Endothelial cell of umbilical vein (primary cell): ENCODE measurements at regions not wholly inside any gene's neighbourhood (a gene's known extent, or its start where the extent isn't known, plus 50 kb on each side); places are given as distances from the start of the nearest gene placed in this dataset.

Experiments
- BruUV-seq: library from RNA; stranded (reverse); fragments of 400-500 nt; replicated peaks from 2 replicates; lab custom pipeline; 2021; lab: Mats Ljungman, UMichigan
- CTCF ChIA-PET: fragments of 300-600, 350-600 bp; sonication (Branson Sonifier 250); formaldehyde crosslinking; loops from one replicate; lab custom pipeline; 2021; ENCODE audit warnings: antibody characterized with exemption, inconsistent platforms; lab: Charles Lee
- POLR2A ChIA-PET: fragments of 300-600, 350-600 bp; sonication (Branson Sonifier 250); formaldehyde crosslinking; loops from one replicate; lab custom pipeline; 2021; ENCODE audit warnings: antibody characterized with exemption, inconsistent platforms; lab: Charles Lee
- DNase-seq: peaks from one replicate; pipeline ENCODE4 v3.0.0-alpha.2; 2011; ENCODE audit warnings: low read depth, low spot score
- FAIRE-seq: peaks from 2 replicates; lab custom pipeline; 2011; peaks lifted over from hg19 to GRCh38; lab: Jason Lieb, UNC
- H2AFZ ChIP-seq: 2 replicates; pipeline ENCODE4 v1.6.0; 2012; ENCODE audit warnings: low read depth, low read length, control low read depth, inconsistent platforms
- H3K27ac ChIP-seq: 2 replicates; pipeline ENCODE4 v1.5.1; 2011; ENCODE audit warnings: low read depth, mild to moderate bottlenecking, control low read depth, low read length, moderate library complexity; ENCODE audit not compliant: insufficient read depth
- H3K27me3 ChIP-seq, 2 experiments: 2 replicates each; pipeline versions ENCODE4 v1.6.0 to v1.6.1; 2011; ENCODE audit warnings: low read length in 2 of 2, mixed read lengths in 1 of 2; ENCODE audit not compliant: control insufficient read depth in 2 of 2, insufficient read depth in 2 of 2
- H3K36me3 ChIP-seq, 2 experiments: 2 replicates in 1 of 2; 3 replicates in 1 of 2; pipeline ENCODE4 v1.5.1; 2011; ENCODE audit warnings: low read length in 2 of 2, mild to moderate bottlenecking in 1 of 2, moderate library complexity in 1 of 2; ENCODE audit not compliant: control insufficient read depth in 2 of 2, insufficient read depth in 2 of 2; ENCODE audit errors: extremely low read depth in 1 of 2
- H3K4me1 ChIP-seq: 3 replicates; pipeline ENCODE4 v1.5.1; 2011; ENCODE audit warnings: mild to moderate bottlenecking, low read length; ENCODE audit not compliant: control insufficient read depth, insufficient read depth; ENCODE audit errors: extremely low read depth
- H3K4me2 ChIP-seq: 2 replicates; pipeline ENCODE4 v1.6.1; 2011; ENCODE audit warnings: low read length, control low read depth, mixed read lengths; ENCODE audit not compliant: insufficient read depth
- H3K4me3 ChIP-seq, 3 experiments: fragments of 200-600 bp in 1 of 3; sonication (generic), shearing (Covaris generic) in 1 of 3; replicated peaks in 1 of 3; 2 replicates each; pipeline ENCODE4 v1.5.1; 2011 to 2016; ENCODE audit warnings: control low read depth in 3 of 3, low read length in 3 of 3, mild to moderate bottlenecking in 2 of 3, inconsistent platforms in 1 of 3, low read depth in 1 of 3, moderate library complexity in 1 of 3; ENCODE audit not compliant: insufficient read depth in 1 of 3
- H3K79me2 ChIP-seq: 2 replicates; pipeline ENCODE4 v1.6.0; 2012; ENCODE audit warnings: low read length, inconsistent platforms; ENCODE audit not compliant: control insufficient read depth, insufficient read depth
- H3K9ac ChIP-seq: replicated peaks from 2 replicates; pipeline ENCODE3; 2011; ENCODE audit warnings: low read length, control low read depth; ENCODE audit not compliant: insufficient read depth; ENCODE audit errors: extremely low read depth
- H3K9me1 ChIP-seq: replicated peaks from 3 replicates; pipeline ENCODE4 v1.6.0; 2011; ENCODE audit warnings: mild to moderate bottlenecking, low read length; ENCODE audit not compliant: control insufficient read depth, insufficient read depth; ENCODE audit errors: extremely low read depth
- H3K9me3 ChIP-seq: replicated peaks from 2 replicates; pipeline ENCODE4 v1.5.1; 2012; ENCODE audit warnings: low read length, inconsistent platforms; ENCODE audit not compliant: control insufficient read depth, insufficient read depth
- H4K20me1 ChIP-seq: replicated peaks from 2 replicates; pipeline ENCODE3; 2011; ENCODE audit warnings: mild to moderate bottlenecking, low read length; ENCODE audit not compliant: control insufficient read depth, insufficient read depth; ENCODE audit errors: extremely low read depth
- FOS ChIP-seq: IDR thresholded peaks from 2 replicates; pipeline ENCODE4 v1.6.1; 2011; ENCODE audit warnings: mild to moderate bottlenecking, low read length, moderate library complexity, borderline replicate concordance; ENCODE audit not compliant: insufficient read depth
- GATA2 ChIP-seq: IDR thresholded peaks from 2 replicates; pipeline ENCODE4 v1.7.0; 2011; ENCODE audit warnings: low read depth, mild to moderate bottlenecking, moderate library complexity, mixed read lengths, low read length; ENCODE audit not compliant: insufficient read length, insufficient read depth
- POLR2AphosphoS5 ChIP-seq: IDR thresholded peaks from 2 replicates; pipeline ENCODE4 v1.6.1; 2012; ENCODE audit warnings: low read depth, mild to moderate bottlenecking, control low read depth, low read length, moderate library complexity; ENCODE audit not compliant: insufficient read depth
- dilution Hi-C: fragments of 300-500 bp; cut with MboI; formaldehyde crosslinking; loops from one replicate; pipeline ENCODE4 v1.15.0; 2019; ENCODE audit warnings: low sequenced_read_pairs; ENCODE audit not compliant: extremely low pct_ligation_motif_present
- intact Hi-C: fragments of 100-400 bp; cut with micrococcal nuclease; formaldehyde crosslinking; loops from one replicate; pipeline ENCODE4 v1.10.0; 2022
- TF ChIP-seq, protein P1 (sequence below), 2 donors: IDR thresholded peaks; 1 replicate in 1 of 2; 2 replicates in 1 of 2; pipeline ENCODE4 v1.5.1; 2011; ENCODE audit warnings: low read length in 2 of 2, mild to moderate bottlenecking in 2 of 2, moderate library complexity in 2 of 2, control low read depth in 1 of 2, inconsistent platforms in 1 of 2, low read depth in 1 of 2; ENCODE audit not compliant: insufficient read depth in 1 of 2; ENCODE audit errors: extremely low read depth in 1 of 2

- ChIA-PET CTCF (no interaction called here), POLR2A (no interaction called here)
- no peak overlapping the region for H3K4me2 ChIP-seq
- H3K4me1 ChIP-seq: no peaks in the 10 kb centered on the region
- H3K27me3 ChIP-seq: no peaks in the 10 kb centered on the region
- no peaks in the 10 kb centered on the region for H4K20me1 ChIP-seq
- H3K27ac ChIP-seq: no peak overlapping the region
- FAIRE-seq: no peak
- no peaks in the 10 kb centered on the region for H3K79me2 ChIP-seq
- intact Hi-C loops: no loop called here
- no peaks in the 10 kb centered on the region for H3K9me3 ChIP-seq
- H3K36me3 ChIP-seq: no peaks in the 10 kb centered on the region
- no peak overlapping the region for H3K9ac ChIP-seq
- BruUV-seq: no TSS peak
- no peak overlapping the region for H3K4me3 ChIP-seq
- dilution Hi-C loops: no loop called here
- no peaks in the 10 kb centered on the region for H3K9me1 ChIP-seq
- no peak for DNase-seq
- TF ChIP-seq, protein P1, sequence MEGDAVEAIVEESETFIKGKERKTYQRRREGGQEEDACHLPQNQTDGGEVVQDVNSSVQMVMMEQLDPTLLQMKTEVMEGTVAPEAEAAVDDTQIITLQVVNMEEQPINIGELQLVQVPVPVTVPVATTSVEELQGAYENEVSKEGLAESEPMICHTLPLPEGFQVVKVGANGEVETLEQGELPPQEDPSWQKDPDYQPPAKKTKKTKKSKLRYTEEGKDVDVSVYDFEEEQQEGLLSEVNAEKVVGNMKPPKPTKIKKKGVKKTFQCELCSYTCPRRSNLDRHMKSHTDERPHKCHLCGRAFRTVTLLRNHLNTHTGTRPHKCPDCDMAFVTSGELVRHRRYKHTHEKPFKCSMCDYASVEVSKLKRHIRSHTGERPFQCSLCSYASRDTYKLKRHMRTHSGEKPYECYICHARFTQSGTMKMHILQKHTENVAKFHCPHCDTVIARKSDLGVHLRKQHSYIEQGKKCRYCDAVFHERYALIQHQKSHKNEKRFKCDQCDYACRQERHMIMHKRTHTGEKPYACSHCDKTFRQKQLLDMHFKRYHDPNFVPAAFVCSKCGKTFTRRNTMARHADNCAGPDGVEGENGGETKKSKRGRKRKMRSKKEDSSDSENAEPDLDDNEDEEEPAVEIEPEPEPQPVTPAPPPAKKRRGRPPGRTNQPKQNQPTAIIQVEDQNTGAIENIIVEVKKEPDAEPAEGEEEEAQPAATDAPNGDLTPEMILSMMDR (IDR thresholded peaks at IDR 0.05; ENCODE audit: extremely low read depth in 1 of 2, insufficient read depth in 1 of 2, low read depth in 1 of 2, low read length in 2 of 2): no peak
- no peak for TF ChIP-seq GATA2
- no peak overlapping the region for H2AFZ ChIP-seq
Measured at GRCh38 chr15:95975212-95975611, 355.3 kb upstream of the NR2F2 start.

GRCh38 chr15:95979286-95979685 is 351.2 kb upstream of the NR2F2 start:
- Histone ChIP-seq H3K27me3 (no peaks in the 10 kb centered on the region), H2AFZ (no peak overlapping the region), H3K9ac (no peak overlapping the region), H3K36me3 (no peaks in the 10 kb centered on the region), H3K4me3 (no peak overlapping the region), H3K27ac (no peak overlapping the region), H3K9me1 (no peaks in the 10 kb centered on the region), H3K4me1 (no peaks in the 10 kb centered on the region), H3K79me2 (no peaks in the 10 kb centered on the region), H3K9me3 (no peaks in the 10 kb centered on the region), H3K4me2 (no peak overlapping the region), H4K20me1 (no peaks in the 10 kb centered on the region)
- DNase-seq: no peak
- POLR2A ChIA-PET: no interaction called here
- dilution Hi-C loops: no loop called here
- BruUV-seq: no TSS peak
- intact Hi-C loops: no loop called here
- no peak for TF ChIP-seq FOS
- no peak for TF ChIP-seq POLR2AphosphoS5
- CTCF ChIA-PET: no interaction called here
- FAIRE-seq: no peak
